ENCODE measurements at regions not wholly inside any gene's neighbourhood (a gene's known extent, or its start where the extent isn't known, plus 50 kb on each side); places are given as distances from the start of the nearest gene placed in this dataset.
A peak's percentile ranks its signal among the peaks of the same experiment; 100 is the strongest.
"Not testable (repeated sequence)": the region's sequence is repeated elsewhere in the genome, so short reads cannot be mapped to it uniquely, and the experiment has no call there.

DNA sequence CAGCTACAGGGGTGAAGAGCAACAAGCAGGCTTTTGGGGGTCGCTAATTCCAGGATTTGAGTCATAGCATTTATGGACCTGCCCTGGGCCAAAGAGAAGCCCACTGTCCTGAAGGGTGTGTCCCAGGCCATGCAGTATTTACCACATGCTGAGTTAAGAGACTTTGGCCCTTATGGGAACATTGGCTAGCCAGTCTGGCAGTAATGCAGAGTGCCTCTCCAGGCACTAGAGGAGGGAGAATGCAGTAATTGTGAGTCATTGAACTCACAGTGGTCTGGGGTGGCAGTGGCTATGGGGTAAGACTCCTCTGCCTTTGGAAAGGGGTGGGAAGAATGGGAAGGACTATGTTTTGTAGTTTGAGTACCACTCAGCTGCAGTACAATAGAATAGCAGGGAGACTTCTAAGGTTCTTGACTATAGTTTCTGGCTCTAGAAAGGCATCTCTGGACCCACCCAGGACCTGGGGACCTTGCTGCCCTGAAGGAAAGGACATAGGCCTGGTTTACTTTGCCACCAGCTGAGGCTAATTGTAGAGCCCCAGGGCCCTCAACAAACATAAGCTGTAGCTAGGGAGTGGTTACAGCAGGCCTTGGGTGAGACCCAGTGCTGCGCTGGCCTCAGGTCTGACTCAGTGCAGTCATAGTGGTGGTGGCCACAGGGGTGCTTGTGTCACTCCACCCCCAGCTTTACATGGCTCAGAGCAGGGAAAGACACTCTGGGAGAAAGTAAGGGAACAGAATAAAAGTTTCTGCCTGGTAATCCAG lies 520.9 kb downstream of the HTR1B start:
- DNase-seq = no peak

- no peak for DNase-seq
Observed at GRCh38 chr6:76940191-76940590, 523.1 kb downstream of the HTR1B start.

DNA sequence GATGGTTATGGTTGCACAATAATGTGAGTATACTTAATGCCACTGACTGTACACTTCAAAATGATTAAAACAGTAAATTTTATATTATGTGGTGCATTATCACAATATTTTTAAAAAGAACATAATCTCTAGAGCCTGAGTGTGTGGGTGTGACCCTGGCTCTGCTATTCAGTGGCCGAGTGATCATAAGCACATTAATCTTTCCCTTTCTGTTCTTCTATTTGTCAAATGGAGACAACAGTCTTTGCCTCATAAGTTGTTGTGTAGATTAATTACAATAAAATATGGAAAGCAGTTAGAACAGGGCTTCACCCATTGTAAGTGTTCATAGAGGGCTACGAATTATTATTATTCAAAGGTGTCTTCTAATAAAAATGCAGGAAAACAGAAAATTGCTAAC lies 548.6 kb downstream of the HTR1B start:
- DNase-seq = no peak

GRCh38 chr6:76905541-76905940 lies 557.8 kb downstream of the HTR1B start:
- not testable (repeated sequence) for DNase-seq

DNA sequence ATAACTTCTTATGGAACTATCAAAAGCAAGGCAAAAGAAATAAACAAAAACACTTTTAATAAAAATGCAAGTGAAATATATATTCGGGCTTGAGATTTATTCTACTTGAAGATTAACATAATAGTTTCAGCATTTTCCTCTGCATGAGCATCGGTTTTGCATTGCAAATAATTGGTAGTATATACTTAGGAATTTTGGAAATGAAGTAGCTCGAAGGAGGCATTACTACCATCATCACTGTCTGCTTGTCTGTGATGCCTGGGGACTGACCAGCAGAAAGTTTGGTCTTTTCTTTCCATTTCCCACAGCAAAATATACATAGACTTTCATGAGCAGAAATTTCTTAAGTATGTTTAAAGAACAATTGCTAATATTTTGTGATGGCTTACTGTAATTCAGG lies 570.7 kb downstream of the HTR1B start:
- DNase-seq = no peak

- DNase-seq = no peak
Observed at GRCh38 chr6:76888351-76888750, 574.9 kb downstream of the HTR1B start.

DNA sequence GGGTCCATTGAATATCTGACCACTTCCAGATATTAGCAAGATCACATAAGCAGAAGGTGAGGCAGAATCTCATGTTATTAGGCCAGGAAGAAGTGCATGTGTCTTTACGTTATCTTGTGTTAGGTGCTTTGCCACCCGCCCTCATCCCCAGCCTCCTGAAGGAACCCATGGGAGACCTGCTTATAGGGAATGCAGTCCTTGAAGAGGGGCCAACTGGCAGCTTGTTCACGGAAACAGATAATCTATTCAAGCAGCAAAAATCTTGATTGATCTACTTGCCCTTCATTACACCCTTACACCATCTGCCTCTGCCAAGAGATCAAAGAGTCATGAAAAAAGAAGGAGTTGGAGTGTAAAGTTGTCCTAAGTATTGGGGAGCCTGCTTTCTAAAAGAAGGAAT lies 576.4 kb downstream of the HTR1B start:
- no peak for DNase-seq

DNA sequence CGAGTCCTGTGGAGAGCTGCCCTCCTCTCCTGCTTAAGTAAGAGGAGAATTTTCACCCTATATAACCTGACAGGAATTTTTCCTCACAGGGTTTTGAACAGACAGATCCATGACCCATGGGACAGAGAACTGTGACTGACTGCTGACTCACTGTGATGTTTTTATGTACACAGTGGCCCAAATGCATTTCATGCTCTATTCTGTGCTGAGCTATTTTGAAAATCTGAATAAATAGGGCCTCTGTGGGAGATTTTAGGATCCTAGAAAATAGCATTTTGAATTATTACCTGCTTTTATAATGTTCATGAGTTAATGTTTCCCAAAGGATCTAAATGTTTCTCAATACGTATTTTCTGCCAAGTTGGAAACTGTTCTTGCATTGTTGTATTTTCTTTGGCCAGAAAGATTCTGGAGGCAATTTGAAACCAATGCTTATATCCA lies 577.4 kb downstream of the HTR1B start:
- DNase-seq = no peak

GRCh38 chr6:76881414-76881813 lies 581.9 kb downstream of the HTR1B start:
- no peak for DNase-seq

GRCh38 chr6:76876922-76877553 lies 586.3 kb downstream of the HTR1B start:
- DNase-seq = peak; percentile 52

GRCh38 chr6:76876430-76876829 lies 586.9 kb downstream of the HTR1B start:
- DNase-seq = not testable (repeated sequence)

- DNase-seq = no peak
Observed at GRCh38 chr6:76867182-76867581, 596.1 kb downstream of the HTR1B start.

DNA sequence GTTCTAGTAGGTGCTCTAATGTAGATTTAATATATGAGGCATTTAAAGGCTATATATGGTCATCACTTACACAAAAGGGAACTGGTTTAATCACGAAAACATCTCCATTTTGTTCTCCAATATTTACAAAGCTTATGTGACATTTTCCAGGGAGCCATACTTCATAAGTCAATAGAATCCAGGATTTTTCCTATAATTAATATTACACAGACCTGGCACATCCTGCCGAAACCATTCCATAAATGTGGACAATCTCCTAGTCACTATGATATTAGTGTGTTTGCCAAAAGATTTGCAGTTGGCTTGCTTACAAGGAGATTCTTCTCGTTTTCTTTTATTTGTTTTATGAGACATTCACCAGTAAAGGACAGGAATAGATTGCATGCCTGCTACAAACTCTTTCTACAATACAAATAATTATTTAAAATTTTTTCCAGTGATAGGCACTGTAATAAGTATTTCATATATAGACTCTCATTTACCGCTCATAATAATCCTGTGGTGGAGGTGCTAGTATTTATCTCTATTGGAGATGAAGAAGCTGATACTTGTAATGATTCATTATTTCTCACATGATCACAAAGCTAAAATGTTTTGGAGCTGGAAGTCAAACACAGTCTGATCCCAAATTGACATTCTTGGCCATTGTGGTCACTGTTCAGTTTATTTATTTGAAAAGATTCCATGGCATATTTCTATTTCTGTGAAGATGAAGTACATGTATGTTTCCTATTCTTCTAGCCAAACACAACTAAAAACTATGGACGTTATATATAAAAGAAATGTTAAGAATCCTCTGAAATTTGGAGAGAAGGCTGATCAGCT lies 597.0 kb downstream of the HTR1B start:
- DNase-seq = no peak

DNA sequence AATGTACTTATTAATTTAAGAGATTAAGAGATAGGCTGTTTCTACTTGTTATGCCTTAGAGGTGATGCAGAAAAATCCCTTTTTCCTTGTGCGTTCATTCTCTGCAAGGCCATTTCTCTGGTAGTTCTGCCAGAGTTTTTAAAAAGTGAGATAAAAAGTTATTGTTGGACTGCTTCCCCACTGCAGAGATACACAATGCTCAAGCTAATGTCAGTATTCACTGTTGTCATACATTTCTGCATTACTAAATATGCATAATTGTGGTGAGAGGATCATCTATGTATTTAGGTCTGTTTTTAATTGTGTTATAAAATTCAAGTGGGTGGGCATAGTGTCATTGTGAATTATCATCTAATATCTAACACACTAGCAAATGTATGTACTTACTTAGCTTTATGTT lies 600.4 kb downstream of the HTR1B start:
- no peak for DNase-seq

DNA sequence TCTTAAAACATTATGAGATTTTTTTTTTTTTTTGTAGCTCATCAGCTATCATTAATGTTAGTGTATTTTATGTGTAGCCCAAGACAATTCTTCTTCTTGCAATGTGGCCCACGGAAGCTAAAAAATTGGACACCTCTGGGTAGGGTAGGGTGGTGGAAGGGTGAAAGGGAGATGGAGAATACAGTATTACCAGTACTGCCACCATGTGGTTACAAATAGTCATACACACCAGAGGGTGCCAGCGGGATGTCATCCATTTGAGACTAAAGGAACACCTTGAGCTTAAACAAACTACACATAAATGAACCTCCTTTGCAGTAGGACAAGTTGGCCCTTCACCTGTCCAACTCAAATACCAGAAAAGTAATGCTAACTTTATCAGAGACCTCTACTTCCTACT lies 601.9 kb downstream of the HTR1B start:
- DNase-seq = no peak

DNA sequence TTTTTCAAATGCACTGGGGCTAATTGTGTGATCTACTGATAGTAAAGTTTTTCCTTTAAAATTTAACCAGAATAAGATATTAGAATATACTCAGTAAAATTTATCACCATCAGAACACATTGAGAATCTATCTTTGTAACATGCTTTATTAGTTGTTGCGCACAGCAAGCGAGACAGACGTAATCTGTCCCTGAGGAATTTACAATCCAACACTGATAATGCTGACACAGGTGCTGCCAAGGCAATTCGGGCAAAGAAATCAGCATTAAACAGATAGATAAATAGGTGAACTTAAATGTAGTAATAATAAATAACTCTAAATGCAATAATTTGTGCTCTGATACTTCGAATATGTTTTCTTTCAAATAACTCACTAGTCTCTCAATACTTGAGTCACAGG lies 607.2 kb downstream of the HTR1B start:
- DNase-seq = no peak

DNA sequence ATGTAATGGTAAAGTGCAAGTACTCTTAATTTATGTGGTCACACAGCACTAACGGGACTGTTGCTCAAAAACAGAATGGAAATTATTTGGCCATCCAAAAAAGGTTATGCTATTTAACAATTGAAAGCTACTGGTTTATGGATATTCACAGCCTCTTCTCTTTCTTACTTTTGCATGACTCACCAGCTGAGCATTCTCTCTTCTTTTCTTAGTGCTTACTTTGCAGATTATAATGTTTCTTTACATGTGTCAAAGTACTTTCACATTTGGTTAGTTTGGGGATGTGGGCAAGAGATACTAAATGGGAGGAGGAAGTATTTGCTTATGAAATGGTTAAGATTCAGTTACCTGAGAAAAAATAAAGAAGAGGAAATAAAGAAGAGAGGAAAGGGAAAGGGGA lies 610.5 kb downstream of the HTR1B start:
- DNase-seq = no peak

DNA sequence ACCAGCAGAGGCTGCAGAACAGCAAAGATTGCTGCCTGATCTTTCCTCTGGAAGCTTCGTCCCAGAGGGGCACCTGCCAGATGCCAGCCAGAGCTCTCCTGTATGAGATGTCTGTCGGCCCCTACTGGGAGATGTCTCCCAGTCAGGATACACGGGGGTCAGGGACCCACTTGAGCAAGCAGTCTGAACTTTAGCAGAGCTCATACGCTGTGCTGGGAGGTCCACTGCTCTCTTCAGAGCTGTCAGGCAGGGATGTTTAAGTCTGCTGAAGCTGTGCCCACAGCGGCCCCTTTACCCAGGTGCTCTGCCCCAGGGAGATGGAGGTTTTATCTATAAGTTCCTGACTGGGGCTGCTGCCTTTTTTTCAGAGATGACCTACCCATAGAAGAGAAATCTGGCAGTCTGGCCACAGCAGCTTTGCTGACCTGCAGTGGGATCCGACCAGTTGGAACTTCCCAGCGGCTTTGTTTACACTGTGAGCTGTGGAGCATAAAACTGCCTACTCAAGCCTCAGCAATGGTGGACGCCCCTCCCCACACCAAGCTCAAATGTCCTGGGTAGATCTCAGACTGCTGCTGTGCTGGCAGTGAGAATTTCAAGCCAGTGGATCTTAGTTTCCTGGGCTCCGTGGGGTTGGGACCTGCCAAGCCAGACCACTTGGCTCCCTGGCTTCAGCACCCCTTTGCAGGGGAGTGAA lies 613.9 kb downstream of the HTR1B start:
- not testable (repeated sequence) for DNase-seq

DNA sequence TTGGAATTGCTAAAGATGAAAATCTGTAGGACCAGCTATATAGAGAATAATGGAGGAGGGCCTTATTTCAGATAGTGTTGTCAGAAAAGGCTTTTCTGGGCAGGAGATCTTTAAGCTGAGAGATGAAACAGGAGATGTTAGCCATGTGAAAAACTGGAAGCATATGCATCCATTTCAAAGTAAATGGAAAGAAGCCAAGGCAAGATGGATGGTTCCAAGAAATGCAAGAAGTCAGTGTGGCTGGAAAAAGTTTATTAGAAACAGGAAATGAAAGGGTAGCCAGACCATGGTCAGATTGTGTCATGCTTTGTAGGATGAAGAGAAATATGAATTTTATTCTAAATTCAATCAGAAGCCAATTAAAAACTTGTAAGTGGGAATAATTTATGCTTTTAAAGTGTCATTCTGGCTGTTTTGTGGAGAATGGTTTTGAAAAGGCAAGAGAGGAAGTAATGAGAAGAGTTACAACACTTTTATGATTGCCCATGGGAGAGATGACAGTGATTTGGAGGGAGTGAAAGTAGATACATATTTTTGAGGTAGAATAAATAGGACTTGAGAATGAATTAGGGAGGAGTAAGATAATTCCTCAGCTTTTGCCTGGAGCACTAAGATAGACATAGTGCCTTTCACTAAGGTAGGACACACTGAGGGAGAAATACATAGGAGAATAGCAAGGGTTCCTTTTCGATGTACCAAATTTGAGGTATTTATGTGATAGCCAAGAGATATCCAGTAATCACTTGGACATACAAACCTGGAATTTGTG lies 620.1 kb downstream of the HTR1B start:
- no peak for DNase-seq

GRCh38 chr6:76840865-76841264 lies 622.4 kb downstream of the HTR1B start:
- no peak for DNase-seq

DNA sequence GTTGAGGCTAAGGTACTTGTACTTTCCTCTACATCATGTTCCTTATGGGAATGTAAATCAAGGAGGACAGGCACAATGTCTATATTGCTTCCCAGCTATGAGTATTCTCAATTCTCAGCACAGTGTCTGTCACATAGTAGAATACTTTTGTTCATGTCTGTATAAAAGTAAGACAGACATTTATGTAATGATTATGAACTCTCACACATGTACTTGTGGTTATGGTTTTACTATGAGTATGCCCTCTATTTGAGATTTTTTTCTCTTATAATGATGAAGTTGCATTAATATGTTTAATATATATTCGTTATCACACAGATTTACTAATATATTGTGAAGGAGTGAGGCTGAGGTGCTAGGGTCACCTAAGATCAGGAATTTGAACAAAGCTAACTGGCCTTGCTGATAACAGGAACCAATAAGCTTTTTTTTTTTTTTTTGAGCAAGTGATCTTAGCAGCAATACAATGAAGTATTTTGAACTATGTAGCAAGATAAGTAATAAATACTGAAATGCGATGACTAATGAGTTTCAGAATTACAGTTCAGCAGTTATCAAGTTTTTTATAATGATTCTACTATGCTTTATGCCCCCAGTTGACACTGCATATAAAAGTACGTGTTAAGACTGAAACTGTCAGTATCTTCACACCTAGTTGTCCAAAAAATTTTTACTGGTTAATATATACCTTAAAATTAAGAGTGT lies 623.1 kb downstream of the HTR1B start:
- DNase-seq = no peak

DNA sequence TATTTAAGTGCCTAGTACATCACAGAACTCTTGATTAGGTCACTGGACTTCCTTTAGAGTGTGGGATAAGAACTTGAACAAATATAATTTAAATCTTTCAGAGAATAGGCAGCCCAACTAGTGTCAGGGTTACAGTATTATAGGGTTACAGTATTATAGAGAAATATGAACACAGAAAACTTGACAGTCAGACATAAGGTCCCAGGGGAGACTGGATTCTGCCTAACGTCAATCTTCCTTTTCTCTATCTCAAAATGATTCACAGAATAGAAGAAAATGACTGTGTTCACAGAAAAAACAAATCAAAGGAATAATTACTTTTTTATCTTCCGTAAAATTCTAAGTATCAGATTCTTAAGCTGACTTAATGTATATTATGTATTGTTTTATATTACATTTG lies 623.8 kb downstream of the HTR1B start:
- DNase-seq = no peak

Measured in NCI-H2171 (cell line).